LNCaP clone FGC (cell line): ENCODE measurements at regions not wholly inside any gene's neighbourhood (a gene's known extent, or its start where the extent isn't known, plus 50 kb on each side); places are given as distances from the start of the nearest gene placed in this dataset.

Experiments
- DNase-seq: peaks from one replicate; pipeline ENCODE4 v3.0.0-alpha.2; 2011; ENCODE audit warnings: low read depth
- H3K4me3 ChIP-seq: 2 replicates; pipeline ENCODE4 v1.5.1; 2011; ENCODE audit warnings: mild to moderate bottlenecking, low read depth, low read length, control low read depth
- CTCF ChIP-seq: IDR thresholded peaks from 2 replicates; pipeline ENCODE4 v1.5.1; 2012; ENCODE audit warnings: mild to moderate bottlenecking; ENCODE audit not compliant: control insufficient read depth, insufficient read depth; ENCODE audit errors: extremely low read depth

GRCh38 chr3:95401693-95402092, 1338.8 kb downstream of the NSUN3 start:
- DNase-seq = no peak
- no peak for TF ChIP-seq CTCF
- no peak overlapping the region for H3K4me3 ChIP-seq

GRCh38 chr3:95407709-95408463, 1345.0 kb downstream of the NSUN3 start:
- no peak for TF ChIP-seq CTCF
- H3K4me3 ChIP-seq = no peak overlapping the region
- DNase-seq = no peak

DNA sequence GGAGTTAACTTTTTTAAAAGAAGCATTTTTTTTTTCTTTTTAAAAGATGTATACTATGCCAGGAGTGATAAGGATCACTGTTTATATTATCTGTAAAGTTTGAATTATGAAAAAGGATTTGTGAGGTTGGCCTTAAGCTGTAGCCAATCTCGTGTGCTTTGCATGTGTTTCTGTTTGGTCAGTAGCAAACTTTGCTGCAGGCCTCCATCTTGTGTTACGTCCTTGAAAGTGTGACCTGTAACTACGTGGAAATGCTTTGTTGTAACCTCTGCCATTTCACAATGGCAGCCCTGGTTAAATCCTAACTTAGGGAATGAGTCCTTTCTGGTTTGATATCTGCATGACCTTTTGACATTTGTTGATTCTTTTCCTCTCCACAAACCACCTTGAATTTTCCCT, 1345.6 kb downstream of the NSUN3 start:
- no peak for TF ChIP-seq CTCF
- no peak overlapping the region for H3K4me3 ChIP-seq
- no peak for DNase-seq

- no peak for DNase-seq
- TF ChIP-seq CTCF = no peak
- no peak overlapping the region for H3K4me3 ChIP-seq
Observed at GRCh38 chr3:95418251-95418650, 1355.4 kb downstream of the NSUN3 start.

- TF ChIP-seq CTCF = no peak
- no peak for DNase-seq
- no peak overlapping the region for H3K4me3 ChIP-seq
Observed at GRCh38 chr3:95424279-95424678, 1361.4 kb downstream of the NSUN3 start.

- no peak overlapping the region for H3K4me3 ChIP-seq
- no peak for TF ChIP-seq CTCF
- no peak for DNase-seq
Observed at GRCh38 chr3:95434491-95434890, 1371.6 kb downstream of the NSUN3 start.

GRCh38 chr3:95437409-95437808, 1374.5 kb downstream of the NSUN3 start:
- no peak for DNase-seq

More at GRCh38 chr3:95437409-95437808, 1374.5 kb downstream of the NSUN3 start:
- TF ChIP-seq CTCF = no peak
- H3K4me3 ChIP-seq = no peak overlapping the region
